Osteocyte (in vitro differentiated cells): ENCODE measurements at regions not wholly inside any gene's neighbourhood (a gene's known extent, or its start where the extent isn't known, plus 50 kb on each side); places are given as distances from the start of the nearest gene placed in this dataset.
"Not testable (repeated sequence)": the region's sequence is repeated elsewhere in the genome, so short reads cannot be mapped to it uniquely, and the experiment has no call there.

Source experiments
- DNase-seq: peaks from one replicate; pipeline ENCODE4 v3.0.0; 2021; ENCODE audit warnings: mixed read lengths; ENCODE audit not compliant: unreplicated experiment; ENCODE audit errors: extremely low spot score
- H3K27ac Mint-ChIP-seq: one replicate; pipeline ENCODE4 v1.8.0; 2021; ENCODE audit warnings: mild to moderate bottlenecking, mixed read lengths; ENCODE audit not compliant: unreplicated experiment
- H3K27me3 Mint-ChIP-seq: one replicate; pipeline ENCODE4 v1.8.0; 2021; ENCODE audit warnings: mixed read lengths; ENCODE audit not compliant: unreplicated experiment
- H3K36me3 Mint-ChIP-seq: one replicate; pipeline ENCODE4 v1.8.0; 2021; ENCODE audit warnings: mixed read lengths; ENCODE audit not compliant: unreplicated experiment
- H3K4me1 Mint-ChIP-seq: one replicate; pipeline ENCODE4 v1.8.0; 2021; ENCODE audit warnings: mixed read lengths; ENCODE audit not compliant: unreplicated experiment
- H3K4me3 Mint-ChIP-seq: one replicate; pipeline ENCODE4 v1.8.0; 2021; ENCODE audit warnings: mild to moderate bottlenecking, moderate library complexity, mixed read lengths; ENCODE audit not compliant: unreplicated experiment
- H3K9me3 Mint-ChIP-seq: one replicate; pipeline ENCODE4 v1.8.0; 2021; ENCODE audit warnings: mixed read lengths; ENCODE audit not compliant: unreplicated experiment
- TF ChIP-seq, protein P1 (sequence below): fragments of 200-600 bp; sonication (generic); IDR thresholded peaks from 2 replicates; pipeline ENCODE4 v1.5.0; 2021; ENCODE audit warnings: antibody characterized with exemption, mild to moderate bottlenecking, moderate library complexity

DNA sequence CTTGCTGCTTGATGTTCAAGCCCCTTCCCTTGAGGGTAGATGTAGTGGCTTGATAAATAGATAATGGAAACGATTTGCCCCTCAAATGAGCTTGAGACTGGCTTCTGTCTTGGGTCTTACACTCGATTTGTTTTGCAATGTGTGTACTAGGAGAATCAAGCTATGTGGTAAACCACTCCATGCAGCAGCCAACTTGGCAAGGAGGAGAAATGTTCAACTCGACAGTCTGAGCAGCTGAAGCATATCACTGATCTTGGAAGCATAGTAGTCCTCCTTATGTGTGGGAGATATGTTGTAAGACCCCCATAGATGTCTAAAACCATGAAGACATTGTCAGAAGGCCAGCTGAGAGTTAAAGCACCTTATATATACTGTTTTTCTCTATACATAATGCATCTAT lies 125.3 kb downstream of the CCNG2 start:
- Mint-ChIP-seq H3K36me3 (no peaks in the 10 kb centered on the region), H3K4me1 (no peaks in the 10 kb centered on the region), H3K27me3 (peaks cover 9% of the 10 kb centered on the region), H3K4me3 (no peak overlapping the region), H3K27ac (no peak overlapping the region), H3K9me3 (no peaks in the 10 kb centered on the region)
- no peak for DNase-seq
- TF ChIP-seq, protein P1, sequence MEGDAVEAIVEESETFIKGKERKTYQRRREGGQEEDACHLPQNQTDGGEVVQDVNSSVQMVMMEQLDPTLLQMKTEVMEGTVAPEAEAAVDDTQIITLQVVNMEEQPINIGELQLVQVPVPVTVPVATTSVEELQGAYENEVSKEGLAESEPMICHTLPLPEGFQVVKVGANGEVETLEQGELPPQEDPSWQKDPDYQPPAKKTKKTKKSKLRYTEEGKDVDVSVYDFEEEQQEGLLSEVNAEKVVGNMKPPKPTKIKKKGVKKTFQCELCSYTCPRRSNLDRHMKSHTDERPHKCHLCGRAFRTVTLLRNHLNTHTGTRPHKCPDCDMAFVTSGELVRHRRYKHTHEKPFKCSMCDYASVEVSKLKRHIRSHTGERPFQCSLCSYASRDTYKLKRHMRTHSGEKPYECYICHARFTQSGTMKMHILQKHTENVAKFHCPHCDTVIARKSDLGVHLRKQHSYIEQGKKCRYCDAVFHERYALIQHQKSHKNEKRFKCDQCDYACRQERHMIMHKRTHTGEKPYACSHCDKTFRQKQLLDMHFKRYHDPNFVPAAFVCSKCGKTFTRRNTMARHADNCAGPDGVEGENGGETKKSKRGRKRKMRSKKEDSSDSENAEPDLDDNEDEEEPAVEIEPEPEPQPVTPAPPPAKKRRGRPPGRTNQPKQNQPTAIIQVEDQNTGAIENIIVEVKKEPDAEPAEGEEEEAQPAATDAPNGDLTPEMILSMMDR: no peak

DNA sequence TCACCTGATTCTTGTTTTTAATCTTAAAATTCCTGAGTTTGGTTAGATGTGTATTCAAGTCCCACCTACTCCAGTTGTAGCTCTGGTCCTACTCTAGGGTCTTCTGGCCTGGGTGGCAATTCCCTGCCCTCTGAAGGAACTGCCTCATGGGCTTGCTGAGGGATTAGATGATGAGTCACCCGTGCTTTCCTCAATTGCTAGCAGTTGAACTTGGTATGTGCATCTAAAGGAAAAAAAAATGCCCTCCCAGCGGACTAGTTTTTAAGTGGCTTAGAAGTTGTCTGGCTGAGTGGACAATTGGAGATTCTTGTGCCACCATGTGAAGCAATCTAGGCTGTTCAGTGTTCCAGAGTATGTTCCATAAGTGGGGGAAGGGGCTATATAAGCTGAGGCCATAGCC lies 127.0 kb downstream of the CCNG2 start:
- Mint-ChIP-seq H3K27ac (no peak overlapping the region), H3K27me3 (peaks cover 9% of the 10 kb centered on the region), H3K4me1 (no peaks in the 10 kb centered on the region), H3K36me3 (no peaks in the 10 kb centered on the region), H3K4me3 (no peak overlapping the region), H3K9me3 (no peaks in the 10 kb centered on the region)
- DNase-seq: no peak
- TF ChIP-seq, protein P1: no peak

DNA sequence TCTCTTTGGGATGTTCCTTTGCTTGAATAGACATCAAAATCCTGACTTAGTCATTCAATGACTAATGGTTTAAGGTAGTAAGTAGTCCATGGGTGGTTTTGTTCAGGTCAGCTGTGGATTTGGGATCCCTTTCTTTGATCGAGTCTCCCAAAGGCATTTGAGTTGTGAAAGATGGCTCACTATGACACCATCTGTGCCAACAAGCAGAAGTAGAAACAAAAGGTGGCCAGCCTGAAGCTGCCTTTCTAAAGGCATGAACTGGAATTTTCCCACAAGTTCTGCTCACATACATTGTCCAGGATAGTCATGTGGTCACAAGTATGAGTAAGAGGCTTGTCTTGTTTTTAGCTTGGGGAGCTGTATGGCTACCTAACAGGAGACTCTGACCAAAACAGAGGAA lies 129.9 kb downstream of the CCNG2 start:
- Mint-ChIP-seq H3K4me3 (no peak overlapping the region), H3K27me3 (peaks cover 5% of the 10 kb centered on the region), H3K9me3 (no peaks in the 10 kb centered on the region), H3K4me1 (no peaks in the 10 kb centered on the region), H3K27ac (no peak overlapping the region), H3K36me3 (no peaks in the 10 kb centered on the region)
- TF ChIP-seq, protein P1: no peak
- DNase-seq: no peak

DNA sequence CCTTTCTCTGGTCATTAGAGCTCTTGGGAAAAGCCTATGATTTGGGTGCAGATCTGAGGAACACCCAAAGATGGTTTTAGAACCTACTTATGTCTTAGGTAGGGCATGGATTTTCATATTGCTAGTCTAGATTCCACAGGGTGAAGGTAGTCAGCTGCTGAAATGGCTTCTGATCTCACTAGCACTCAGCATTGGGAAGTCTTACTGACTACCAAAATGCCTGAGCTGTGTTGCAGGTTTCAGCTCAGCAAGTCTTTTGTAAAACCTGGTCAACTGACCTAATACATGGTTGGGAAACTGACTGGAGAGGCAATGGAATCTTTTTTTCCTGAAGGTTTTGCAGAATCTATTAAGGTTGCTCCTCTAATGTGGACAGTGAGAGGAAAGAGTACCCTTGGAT lies 136.4 kb downstream of the CCNG2 start:
- Mint-ChIP-seq H3K27ac (no peak overlapping the region), H3K27me3 (peaks cover 7% of the 10 kb centered on the region), H3K9me3 (peaks cover 6% of the 10 kb centered on the region), H3K4me3 (no peak overlapping the region), H3K4me1 (no peaks in the 10 kb centered on the region), H3K36me3 (no peaks in the 10 kb centered on the region)
- TF ChIP-seq, protein P1: no peak
- DNase-seq: no peak

DNA sequence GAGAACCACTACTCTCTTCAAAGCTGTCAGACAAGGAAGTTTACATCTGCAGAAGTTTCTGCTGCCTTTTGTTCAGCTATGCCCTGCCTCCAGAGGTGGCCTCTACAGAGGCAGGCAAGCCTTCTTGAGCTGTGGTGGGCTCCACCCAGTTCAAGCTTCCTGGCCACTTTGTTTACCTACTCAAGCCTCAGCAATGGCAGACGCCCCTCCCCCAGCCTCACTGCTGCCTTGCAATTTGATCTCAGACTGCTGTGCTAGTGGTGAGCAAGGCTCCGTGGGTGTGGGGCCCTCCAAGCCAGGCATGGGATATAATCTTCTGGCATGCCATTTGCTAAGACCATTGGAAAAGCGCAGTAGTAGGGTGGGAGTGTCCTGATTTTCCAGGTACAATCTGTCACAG lies 144.0 kb downstream of the CCNG2 start:
- not testable (repeated sequence) for H3K36me3 Mint-ChIP-seq, H3K4me3 Mint-ChIP-seq, DNase-seq, H3K9me3 Mint-ChIP-seq, H3K4me1 Mint-ChIP-seq, H3K27ac Mint-ChIP-seq
- H3K27me3 Mint-ChIP-seq: peaks cover 24% of the 10 kb centered on the region

DNA sequence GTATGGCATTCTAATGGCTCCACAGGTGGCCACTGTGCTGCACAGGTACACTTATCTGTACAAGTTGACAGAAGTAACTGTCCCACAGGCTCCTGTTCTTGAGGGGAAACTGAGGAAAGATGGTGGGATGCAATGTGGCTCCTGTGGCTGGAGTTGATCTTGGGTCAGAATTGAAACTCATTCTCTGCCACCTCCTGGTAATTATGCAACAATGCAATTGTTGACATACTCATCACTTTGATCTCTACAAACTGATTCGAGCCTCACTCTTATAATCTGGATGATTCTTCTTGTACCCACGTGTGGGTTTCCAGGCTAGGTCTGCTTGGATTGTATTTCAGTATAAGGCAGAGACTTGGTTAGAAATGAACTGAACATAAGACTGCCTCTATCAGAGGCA lies 148.8 kb downstream of the CCNG2 start:
- Mint-ChIP-seq H3K27me3 (peaks cover 4% of the 10 kb centered on the region), H3K27ac (no peak overlapping the region), H3K36me3 (no peaks in the 10 kb centered on the region), H3K9me3 (no peaks in the 10 kb centered on the region), H3K4me3 (no peak overlapping the region), H3K4me1 (no peaks in the 10 kb centered on the region)
- TF ChIP-seq, protein P1: no peak
- DNase-seq: no peak
